HG02759 (cell line): ENCODE measurements at regions not wholly inside any gene's neighbourhood (a gene's known extent, or its start where the extent isn't known, plus 50 kb on each side); places are given as distances from the start of the nearest gene placed in this dataset.

Source experiments
- ATAC-seq: cut with Tn5 transposase; IDR thresholded peaks from one replicate; pipeline ENCODE4 v1.9.1; 2021; ENCODE audit warnings: mild to moderate bottlenecking, moderate library complexity; ENCODE audit not compliant: unreplicated experiment

GRCh38 chr4:22900876-22901275 is 208.1 kb downstream of the GBA3 start:
- ATAC-seq = no peak

DNA sequence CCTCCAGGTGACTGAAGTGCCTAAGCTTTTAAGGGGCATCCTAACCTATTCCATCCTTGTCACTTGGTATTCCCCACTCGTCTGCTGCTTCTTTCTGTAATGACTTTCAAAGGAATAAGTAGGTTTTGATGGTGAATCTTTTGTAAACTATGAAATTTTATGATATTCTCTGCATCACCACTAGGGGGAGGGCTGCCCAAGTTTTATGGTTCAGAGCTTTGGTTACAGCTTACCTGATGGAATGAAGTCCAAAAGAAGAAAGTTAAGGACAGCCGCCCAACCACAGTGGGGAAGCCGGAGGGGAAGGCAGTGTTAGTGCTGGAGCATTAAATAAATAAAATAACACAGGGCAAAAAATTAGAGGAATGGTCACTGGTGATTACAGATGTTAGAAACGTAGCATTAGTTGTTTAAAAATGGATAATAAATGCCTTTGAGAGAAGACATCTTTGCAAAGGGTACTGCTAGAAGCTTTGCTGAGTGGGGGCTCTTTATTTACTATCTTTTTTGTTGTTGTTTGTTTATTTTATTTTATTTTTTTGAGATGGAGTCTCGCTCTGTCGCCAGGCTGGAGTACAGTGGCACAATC is 204.9 kb downstream of the GBA3 start:
- ATAC-seq = peak; percentile 42

DNA sequence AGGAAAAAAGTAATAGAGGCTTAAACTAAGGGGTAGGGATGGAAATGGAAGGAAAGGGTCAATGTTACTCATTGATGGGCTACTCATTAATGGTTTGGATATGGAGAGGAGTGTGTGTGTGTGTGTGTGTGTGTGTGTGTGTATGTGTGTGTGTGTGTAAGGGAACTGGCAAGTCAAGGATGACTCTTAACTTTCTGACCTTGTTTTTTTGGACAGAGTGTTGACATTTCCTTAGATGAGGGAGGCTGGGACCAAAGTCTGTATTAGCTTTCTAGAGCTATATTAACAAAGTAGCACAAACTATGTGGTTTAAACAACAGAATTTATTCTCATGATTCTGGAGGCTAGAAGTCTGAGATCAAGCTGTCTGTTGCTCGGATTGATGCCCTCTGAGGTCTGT is 202.7 kb downstream of the GBA3 start:
- ATAC-seq = no peak

DNA sequence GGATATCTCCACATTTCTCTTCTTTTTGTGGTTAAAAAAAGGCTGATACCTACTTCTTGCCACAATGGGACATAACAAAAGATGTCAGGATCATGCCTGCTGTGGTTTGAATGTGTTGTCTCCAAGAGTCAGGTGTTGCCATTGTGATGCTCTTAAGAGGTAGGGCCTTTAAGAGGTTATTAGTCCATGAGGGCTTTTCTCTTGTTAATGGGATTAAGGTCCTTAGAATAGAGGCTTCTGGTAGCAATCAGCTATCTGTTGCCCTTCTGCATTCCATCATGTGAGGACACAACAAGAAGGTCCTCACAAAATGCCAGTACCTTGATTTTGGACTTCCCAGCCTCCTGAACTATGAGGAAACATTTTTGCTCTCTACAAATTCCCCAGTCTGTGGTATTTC is 191.4 kb downstream of the GBA3 start:
- ATAC-seq = no peak

- ATAC-seq = no peak
Measured at GRCh38 chr4:22881411-22881810, 188.7 kb downstream of the GBA3 start.

DNA sequence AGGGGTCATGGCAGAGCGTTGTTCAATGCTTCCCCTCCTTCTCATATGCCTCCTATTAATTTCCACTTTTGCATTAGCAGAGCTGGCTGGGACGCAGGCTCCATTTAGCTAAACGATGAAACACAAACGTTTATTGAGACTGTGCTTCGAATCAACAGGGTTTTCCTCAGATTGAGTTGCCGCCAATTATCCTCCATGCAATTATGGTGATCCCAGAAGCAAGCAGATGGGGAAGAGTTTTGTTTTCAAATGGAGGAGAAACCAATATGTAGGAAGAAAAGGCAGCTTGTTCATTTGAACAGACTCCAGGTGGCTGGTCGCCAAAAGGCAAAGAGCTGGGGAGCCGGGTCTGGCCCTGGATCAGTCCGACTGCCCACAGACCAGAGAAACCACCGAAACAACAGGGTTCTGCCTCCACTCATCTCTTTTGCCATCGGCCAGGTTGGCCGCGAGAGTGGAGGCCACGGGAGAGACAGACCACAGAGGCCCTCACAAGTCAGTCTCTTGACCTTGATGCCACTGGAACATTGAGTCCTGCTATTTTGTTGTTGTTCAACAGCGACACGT is 184.8 kb downstream of the GBA3 start:
- ATAC-seq = no peak

- ATAC-seq = no peak
Measured at GRCh38 chr4:22876270-22876669, 183.5 kb downstream of the GBA3 start.

DNA sequence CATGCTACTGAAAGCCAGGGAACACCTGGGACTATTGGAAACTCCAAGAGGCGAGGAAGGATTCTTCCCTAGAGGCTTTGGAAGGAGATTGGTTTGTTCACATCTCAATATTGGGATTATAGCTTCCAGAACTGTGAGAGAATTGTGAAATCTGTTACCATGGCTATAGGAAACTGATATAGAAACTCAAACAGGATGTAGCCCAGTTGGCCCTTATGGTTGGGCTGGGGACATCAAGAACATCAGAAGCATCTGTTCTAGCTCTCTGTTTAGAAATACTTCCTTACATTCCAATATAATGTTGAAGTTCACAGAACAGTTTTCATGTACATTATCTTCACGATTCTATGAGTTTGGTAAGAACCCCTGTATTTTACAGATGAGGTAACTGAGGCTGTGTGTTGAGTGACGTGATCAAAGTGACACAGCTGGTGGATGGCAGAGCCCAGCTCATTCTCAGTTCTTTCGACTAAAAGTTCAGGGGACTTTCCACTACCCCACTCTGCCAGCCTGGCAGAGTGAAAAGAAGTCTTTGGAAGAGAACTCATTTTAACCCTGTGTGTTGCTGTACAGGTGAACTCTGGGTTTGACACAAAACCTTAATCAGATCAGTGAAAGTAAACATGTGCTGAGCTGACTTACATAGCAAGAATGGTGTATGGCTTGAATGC is 183.0 kb downstream of the GBA3 start:
- no peak for ATAC-seq

GRCh38 chr4:22874334-22874912 is 181.7 kb downstream of the GBA3 start:
- ATAC-seq = no peak

DNA sequence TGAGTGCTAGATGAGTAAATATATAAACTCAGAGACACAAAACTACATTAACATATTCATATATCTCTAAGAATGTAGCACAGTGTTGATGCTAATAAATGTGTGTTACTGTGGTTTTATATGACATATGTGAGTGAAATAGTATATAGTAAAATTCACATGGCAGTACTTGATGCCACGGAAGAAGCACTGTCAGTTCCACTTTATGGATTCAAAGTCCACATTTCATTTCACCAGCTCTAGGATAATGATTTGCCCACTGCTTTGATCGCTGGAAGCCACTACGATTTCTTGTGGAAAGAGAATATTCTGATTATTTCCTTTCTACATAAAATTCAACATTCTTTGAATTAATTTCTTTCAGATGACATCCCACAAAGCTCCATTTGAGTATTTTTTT is 181.2 kb downstream of the GBA3 start:
- ATAC-seq = no peak

- no peak for ATAC-seq
Measured at GRCh38 chr4:22870847-22871449, 178.2 kb downstream of the GBA3 start.

DNA sequence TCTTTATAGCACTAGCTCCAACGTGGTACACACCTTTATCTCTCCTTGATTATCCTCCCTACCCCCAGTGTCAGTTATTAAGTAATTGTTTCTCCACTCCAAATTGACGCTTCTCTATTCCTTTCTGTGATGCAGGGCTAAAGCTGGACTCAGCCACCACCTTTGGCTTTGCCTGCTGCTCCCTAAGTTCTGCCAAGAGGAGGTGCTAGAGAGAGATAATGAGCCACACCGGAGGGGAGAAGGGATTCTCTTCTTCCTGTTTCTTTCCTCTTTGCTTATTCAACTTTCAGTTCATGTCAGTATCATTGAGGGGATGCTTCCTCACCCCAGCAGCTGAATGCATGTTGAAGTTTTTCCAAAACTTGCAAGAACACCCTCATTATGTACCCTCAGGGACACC is 176.5 kb downstream of the GBA3 start:
- no peak for ATAC-seq
